HG03432 (cell line): ENCODE measurements at regions not wholly inside any gene's neighbourhood (a gene's known extent, or its start where the extent isn't known, plus 50 kb on each side); places are given as distances from the start of the nearest gene placed in this dataset.
"Not testable (repeated sequence)": the region's sequence is repeated elsewhere in the genome, so short reads cannot be mapped to it uniquely, and the experiment has no call there.

Experiments
- ATAC-seq: cut with Tn5 transposase; IDR thresholded peaks from one replicate; pipeline ENCODE4 v1.9.1; 2021; ENCODE audit warnings: mild to moderate bottlenecking, moderate library complexity; ENCODE audit not compliant: unreplicated experiment

DNA sequence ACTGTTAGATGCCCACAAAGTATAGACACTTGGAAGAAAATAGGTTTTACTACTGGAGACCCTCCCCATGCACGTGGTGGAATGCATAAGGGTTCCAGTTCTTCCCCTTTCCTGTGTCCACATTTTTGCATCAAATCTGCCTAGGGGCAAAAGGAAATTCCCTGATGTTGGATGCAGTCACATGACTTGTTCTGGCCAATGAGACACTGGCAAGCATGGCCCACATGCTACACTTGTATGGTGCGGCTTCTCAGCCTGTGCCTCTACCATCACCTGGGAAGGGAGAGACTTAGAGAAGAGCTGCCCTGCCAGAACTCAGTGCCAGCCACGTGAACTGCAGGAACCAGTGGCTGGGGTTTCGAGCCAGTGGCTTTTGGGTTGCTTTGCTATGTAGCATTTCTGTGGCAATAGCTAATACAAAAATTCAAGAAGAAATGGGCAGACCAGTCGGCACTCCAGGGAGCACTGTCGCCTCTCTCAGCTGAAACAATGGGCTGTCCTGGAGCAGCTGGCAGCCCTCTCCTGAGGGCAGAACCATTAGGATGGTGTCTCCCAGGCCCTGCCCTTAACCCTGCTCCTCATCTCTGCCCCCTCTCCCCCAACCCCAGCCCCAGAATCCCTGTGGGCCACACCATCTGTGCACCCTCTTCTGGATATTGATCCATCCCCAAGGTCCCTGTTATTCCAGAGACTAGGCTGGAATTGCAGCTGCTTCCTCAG lies 634.0 kb downstream of the UQCRFS1 start:
- ATAC-seq: no peak

- ATAC-seq: no peak
These were observed 634.7 kb downstream of the UQCRFS1 start for GRCh38 chr19:28578208-28578607.

DNA sequence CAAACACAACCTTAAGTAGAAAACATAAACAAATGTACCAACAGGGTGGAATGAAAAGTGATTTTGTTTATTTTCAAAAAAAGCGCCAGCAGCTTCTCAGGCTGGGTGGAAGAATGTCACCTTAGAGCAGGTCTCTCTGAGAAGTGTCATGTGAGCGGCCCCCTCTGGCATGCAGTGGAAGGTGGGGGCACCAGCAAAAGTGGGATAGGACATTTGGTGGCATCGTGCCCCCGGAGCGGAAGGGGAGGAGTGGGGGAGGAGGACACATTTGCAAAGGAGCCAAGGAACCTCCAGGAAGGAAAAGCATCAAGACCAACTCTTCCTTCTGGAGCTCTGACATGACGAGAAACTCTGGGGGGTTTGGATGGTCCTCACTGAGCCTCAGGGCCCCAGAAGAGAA lies 635.3 kb downstream of the UQCRFS1 start:
- no peak for ATAC-seq

- no peak for ATAC-seq
These were observed 635.7 kb downstream of the UQCRFS1 start for GRCh38 chr19:28577233-28577632.

DNA sequence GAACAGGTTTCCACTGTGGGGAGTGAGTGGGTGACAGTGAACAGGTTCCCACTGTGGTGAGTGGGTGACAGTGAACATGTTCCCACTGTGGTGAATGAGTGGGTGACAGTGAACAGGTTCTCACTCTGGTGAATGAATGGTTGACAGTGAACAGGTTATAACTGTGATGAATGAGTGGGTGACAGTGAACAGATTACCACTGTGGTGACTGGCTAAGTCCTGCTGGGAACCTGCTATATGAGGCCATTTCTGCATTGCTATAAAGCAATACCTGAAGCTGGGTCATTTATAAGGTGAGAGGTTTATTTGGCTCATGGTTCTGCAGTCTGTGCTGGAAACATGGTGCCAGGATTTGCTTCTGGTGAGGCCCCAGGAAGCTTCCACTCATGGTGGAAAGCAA lies 637.1 kb downstream of the UQCRFS1 start:
- ATAC-seq: no peak

DNA sequence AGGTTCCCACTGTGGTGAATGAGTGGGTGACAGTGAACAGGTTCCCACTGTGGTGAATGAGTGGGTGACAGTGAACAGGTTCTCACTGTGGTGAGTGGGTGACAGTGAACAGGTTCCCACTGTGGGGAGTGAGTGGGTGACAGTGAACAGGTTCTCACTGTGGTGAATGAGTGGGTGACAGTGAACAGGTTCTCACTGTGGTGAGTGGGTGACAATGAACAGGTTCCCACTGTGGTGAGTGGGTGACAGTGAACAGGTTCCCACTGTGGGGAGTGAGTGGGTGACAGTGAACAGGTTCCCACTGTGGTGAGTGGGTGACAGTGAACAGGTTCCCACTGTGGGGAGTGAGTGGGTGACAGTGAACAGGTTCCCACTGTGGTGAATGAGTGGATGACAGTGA lies 637.6 kb downstream of the UQCRFS1 start:
- ATAC-seq: not testable (repeated sequence)

GRCh38 chr19:28574212-28574611 lies 638.7 kb downstream of the UQCRFS1 start:
- no peak for ATAC-seq

DNA sequence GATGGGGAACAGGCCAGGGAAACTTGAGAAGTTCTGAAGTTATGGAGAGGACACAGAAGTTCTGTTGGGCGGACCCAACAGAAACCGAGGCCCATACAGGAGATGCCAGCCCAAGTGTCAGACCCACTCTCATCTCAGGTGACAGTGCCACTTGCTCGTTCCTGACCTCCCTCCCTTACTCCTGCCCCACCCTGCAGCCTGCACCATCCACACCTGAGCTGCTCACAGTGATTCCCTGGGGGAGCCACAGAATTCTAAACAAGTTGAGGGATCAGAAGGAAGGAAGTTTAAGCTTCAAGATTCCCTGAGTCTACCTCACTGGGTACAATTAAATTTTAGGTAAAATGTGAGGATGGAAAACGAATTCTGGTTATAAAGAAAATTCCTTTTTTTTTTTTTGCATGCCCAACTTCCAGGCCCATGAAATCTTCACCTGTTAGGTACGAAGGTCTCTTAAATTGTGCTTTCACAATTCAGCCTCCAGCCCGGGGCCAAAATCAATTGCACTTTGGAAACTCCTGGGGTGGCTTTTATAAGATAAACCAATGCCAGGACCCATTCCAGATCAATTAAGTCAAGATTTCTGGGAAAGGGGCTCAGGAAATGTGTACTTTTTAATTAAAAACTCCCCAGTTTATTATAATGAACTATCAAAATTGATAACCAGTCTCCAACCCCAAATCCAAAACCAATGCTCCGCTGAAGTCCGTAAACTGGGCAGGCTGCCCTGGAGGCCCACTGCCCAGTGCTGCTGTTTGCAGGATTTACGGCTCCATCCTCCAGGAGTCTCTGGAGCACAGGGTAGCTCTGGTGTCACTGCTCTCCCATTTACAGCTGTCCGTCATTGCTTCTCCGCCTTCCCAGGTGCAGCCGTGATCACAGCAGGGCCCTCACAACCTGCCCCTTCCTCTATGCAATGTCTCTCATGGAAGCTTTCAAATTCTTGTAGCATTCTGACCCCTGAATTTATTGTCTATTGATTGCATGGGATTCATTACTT lies 643.5 kb downstream of the UQCRFS1 start:
- no peak for ATAC-seq

GRCh38 chr19:28567834-28568233 lies 645.1 kb downstream of the UQCRFS1 start:
- ATAC-seq: no peak

DNA sequence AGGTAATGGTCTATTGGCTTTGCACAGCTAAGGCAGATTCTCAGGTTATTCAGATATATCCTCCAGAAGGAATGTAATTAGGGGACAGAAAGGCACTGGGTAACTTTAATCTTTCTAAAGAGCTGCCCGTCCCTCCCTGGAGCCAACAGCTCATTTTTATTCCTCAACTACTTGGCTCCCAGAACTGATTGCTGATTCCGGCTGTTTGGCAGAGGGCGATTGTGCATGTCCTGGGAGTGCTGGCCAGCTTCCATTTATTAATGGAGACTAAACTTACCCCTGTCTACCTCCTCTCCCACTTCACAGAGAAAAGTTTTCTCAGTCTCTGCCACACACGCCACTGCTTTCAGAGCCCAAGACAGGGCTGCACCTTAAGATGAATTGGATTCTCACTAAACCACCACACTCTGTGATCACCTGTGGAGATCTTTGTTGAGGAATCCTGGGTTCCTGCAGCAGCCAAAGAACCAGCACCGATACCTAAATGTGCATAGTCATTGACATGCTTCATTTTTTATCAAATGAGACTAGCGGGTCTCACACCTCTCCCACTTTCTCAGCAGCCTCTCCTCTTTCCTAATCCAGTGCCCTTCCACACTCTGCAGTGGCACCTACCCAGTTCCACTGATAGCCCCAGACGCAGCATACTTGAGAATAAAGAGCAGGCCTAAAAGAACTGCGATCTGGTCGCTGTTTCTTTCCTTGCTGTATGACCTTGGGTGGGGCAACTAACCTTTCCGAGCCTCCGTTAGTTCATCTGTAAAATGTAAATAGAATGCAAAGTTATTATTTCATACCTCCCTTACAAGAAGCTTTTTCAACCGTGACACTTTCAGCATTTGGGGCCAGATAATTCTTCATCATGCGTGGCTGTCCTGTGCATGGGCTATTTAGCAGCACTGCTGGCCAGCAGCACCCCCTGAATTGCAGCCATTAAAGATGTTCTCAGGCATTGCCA lies 648.7 kb downstream of the UQCRFS1 start:
- ATAC-seq: no peak

GRCh38 chr19:28560786-28561185 lies 652.2 kb downstream of the UQCRFS1 start:
- no peak for ATAC-seq

DNA sequence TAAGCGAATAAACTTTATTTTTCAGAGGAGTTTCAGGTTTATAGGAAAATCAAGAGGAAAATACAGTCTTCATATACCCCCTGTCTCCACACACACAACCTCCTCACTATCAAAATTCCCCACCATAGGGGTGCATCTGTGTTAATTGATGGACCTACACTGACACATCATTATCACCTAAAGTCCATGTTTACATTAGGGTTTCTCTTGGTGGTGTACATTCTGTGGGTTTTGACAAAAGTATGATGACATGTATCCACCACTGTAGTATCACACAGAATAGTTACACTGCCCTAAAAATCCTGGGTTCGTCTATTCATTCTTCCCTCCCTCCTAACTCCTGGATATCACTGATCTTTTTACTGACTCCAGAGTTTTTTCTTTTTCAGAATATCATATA lies 654.2 kb downstream of the UQCRFS1 start:
- ATAC-seq: no peak

DNA sequence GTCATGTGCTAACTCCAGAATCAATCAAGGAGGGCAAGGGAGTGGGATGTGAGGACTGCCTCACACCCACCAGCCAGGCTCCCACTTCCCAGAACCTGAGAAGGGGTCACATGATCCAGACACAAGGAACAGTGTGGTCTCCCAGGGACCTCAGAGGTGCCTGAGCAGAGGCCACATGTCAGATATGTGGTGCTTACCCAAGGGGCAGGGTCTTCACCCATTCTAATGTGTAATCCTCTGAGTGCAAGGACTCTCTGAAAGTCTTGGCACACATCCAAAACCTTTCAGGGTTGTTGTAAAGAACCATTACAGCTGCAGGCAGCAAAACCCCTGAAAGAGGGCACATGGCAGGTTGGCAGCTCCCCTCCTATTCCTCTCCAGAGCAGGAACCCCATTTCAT lies 656.6 kb downstream of the UQCRFS1 start:
- no peak for ATAC-seq

GRCh38 chr19:28555317-28555716 lies 657.6 kb downstream of the UQCRFS1 start:
- no peak for ATAC-seq

DNA sequence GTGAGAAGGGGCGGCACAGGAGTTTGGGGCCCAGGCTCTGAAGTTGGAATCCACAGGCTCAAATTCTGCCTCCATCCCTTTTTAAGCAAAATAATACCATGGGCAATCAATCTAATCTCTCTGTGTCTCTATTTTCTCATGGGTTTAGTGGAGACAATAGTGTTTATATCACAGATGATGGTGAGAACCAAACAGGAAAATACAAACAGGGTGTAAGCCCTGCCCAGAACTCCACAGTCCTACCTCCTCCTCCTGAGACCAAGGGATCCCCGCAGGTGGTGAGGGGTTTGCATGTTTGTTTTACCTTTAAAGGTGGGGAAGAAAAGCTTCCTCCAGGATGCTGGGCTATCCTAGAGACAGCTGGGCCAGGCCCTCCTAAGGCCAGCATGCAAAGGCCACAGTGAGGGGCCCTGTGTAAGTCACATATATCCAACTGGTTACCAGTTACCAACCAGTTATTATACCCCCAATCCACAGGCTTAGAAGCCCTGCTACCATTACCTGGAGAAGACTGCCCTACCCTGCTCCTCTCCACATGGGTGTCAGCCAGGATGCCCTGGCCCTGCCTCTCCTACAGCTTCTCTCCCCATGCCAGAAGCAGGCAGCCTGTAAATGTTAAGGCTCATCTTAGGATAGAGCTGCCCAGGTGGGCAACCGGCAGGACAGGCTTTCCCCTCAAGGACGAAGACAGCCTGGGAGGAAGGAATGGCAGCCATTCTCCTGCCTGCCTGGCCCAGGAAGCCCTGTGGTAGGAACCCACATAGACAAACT lies 658.4 kb downstream of the UQCRFS1 start:
- no peak for ATAC-seq

DNA sequence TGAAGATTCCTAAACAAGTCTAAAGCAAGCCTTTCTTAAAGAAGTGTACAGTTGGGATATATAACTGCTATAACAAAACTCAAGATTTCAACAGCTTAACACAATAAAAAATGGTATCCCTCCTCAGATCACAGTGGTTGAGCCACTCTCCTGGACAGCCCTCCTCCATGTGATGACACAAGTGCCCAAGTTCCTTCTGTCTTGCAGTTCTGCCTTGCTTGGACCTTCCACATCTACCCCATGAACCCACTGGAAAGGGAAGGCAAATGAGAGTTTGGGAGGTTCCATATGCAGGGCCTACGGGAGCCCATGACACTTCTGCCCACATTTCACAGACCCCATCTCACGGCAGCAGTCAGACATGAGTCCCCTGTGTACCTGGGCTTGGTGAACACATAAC lies 659.2 kb downstream of the UQCRFS1 start:
- no peak for ATAC-seq

DNA sequence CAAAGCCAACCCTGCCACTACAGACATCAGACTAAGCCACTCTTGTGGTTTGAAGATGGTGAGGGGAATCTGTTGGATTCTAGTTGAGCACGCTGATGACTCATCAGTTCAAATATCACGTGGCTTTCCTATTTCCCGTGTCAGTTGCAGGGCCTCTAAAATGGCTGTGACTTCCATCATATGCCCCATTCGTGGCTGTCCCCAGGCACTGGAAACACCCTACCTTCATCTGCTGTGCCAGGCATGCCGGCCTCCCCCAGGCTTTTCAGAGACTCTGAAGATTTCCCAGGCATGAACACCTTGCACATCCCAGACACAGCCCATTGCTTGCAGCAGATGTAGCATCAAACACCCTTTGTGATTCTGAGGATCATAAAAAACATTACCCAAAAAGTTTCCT lies 659.9 kb downstream of the UQCRFS1 start:
- ATAC-seq: no peak

DNA sequence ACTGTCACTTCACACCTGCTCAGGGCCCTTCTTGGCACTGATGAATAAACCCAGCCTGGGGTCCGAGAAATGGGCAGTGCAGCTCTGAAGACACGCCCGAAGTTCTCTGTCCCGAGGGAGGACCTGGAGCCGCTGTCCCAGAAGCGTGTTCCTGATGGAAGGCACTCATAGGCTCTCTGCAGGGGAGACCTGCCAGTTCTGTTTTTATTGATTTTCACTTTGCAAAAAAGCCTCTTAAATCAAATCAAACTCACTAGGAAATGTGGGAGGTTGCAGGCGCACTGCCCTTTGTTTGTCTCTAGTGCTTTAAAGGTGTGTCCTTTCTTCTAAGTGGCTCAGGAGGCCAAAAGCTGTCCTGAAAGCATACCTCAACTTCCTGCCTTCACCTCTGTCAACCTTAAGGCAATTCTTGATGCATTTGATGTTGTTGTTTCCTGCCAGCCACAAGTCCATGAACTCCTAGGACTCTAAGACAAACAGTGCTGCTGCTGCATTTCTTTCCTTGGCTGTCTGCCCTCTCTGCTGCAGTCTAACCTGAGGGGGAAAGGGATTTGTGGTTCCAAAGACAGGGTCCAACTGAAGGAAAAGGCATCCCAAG lies 663.2 kb downstream of the UQCRFS1 start:
- ATAC-seq: no peak

DNA sequence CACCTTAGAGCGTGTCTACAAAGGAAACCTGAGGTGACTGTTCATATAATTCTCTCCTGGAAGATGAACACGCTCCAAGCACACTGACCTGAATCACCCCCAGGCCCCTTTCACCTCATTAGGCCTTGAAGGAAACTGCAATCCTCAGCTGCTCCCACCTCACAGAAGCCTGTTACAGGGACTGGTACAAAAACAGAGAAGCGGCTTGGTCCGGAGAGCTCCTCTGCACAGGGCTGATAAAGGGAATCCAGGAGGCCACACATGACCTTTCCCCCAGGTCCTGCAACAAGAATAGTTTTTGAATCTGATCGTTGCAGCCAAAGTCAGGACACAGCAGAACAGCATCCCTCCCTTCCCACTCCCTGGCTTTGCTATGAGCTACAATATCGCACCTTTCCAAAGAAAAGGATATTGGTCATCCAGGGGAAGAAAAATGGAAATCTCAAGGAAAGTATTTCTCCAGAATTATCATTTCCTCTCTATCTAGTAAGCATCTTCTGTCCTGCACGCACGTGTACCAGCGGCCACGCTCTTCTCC lies 666.7 kb downstream of the UQCRFS1 start:
- ATAC-seq: no peak
